GM12878 (cell line): ENCODE measurements at regions not wholly inside any gene's neighbourhood (a gene's known extent, or its start where the extent isn't known, plus 50 kb on each side); places are given as distances from the start of the nearest gene placed in this dataset.

Source experiments
- BCL11A ChIP-seq: IDR thresholded peaks from 2 replicates; pipeline ENCODE4 v1.6.1; 2011; ENCODE audit warnings: low read depth, low read length
- CBX5 ChIP-seq: sonication (generic); IDR thresholded peaks from 2 replicates; pipeline ENCODE4 v1.6.1; 2016; ENCODE audit warnings: low read depth, moderate library complexity, mild to moderate bottlenecking, inconsistent platforms
- CTCF ChIP-seq, 3 experiments: IDR thresholded peaks in 2 of 3; conservative IDR thresholded peaks in 1 of 3; 2 replicates each; pipeline ENCODE4 v1.5.1; 2011; ENCODE audit warnings: low read depth in 3 of 3, low read length in 3 of 3, mild to moderate bottlenecking in 3 of 3, control low read depth in 2 of 3, moderate library complexity in 2 of 3, inconsistent platforms in 1 of 3, mixed read lengths in 1 of 3; ENCODE audit not compliant: control insufficient read depth in 2 of 3, insufficient read depth in 1 of 3; ENCODE audit errors: extremely low read depth in 1 of 3
- GABPA ChIP-seq: IDR thresholded peaks from 2 replicates; pipeline ENCODE4 v1.6.1; 2014; ENCODE audit warnings: antibody characterized with exemption, low read depth, mild to moderate bottlenecking, inconsistent platforms
- HDAC2 ChIP-seq: fragments of 200-600 bp; sonication (generic); IDR thresholded peaks from 2 replicates; pipeline ENCODE4 v1.6.1; 2017
- NRF1 ChIP-seq: conservative IDR thresholded peaks from 2 replicates; pipeline ENCODE4 v1.6.1; 2011; ENCODE audit warnings: mild to moderate bottlenecking, low read depth, low read length, improper control_type of control experiment
- POLR2A ChIP-seq: IDR thresholded peaks from 2 replicates; pipeline ENCODE4 v1.6.1; 2011; ENCODE audit warnings: low read depth, mild to moderate bottlenecking, low read length
- SUZ12 ChIP-seq: fragments of 200-600 bp; sonication (generic); IDR thresholded peaks from one replicate; pipeline ENCODE4 v1.6.1; 2018; ENCODE audit warnings: antibody characterized with exemption, mild to moderate bottlenecking; ENCODE audit not compliant: unreplicated experiment
- USF2 ChIP-seq: IDR thresholded peaks from 2 replicates; pipeline ENCODE4 v1.6.1; 2011; ENCODE audit warnings: low read depth, low read length, improper control_type of control experiment, borderline replicate concordance

- TF ChIP-seq NRF1 (no peak), CBX5 (no peak), SUZ12 (no peak), CTCF (IDR thresholded peaks at IDR 0.05 in 2 of 3, conservative IDR thresholded peaks at IDR 0.05 in 1 of 3; ENCODE audit: control insufficient read depth in 2 of 3, extremely low read depth in 1 of 3, insufficient read depth in 1 of 3, low read depth in 3 of 3, low read length in 3 of 3) (no peak), HDAC2 (no peak), POLR2A (no peak), BCL11A (no peak), USF2 (no peak), GABPA (no peak)
These were observed 118.4 kb upstream of the ROBO1 start for GRCh38 chr3:79886204-79886603.
